ENCODE measurements at regions not wholly inside any gene's neighbourhood (a gene's known extent, or its start where the extent isn't known, plus 50 kb on each side); places are given as distances from the start of the nearest gene placed in this dataset.

- H3K79me2 ChIP-seq (ENCODE audit: control insufficient read depth, insufficient read depth, low read length): no peaks in the 10 kb centered on the region
- no peak overlapping the region for H3K9ac ChIP-seq (ENCODE audit: control insufficient read depth, extremely low read depth, insufficient read depth, low read length)
- no peak overlapping the region for H2AFZ ChIP-seq (ENCODE audit: control insufficient read depth, low read length)
- no peaks in the 10 kb centered on the region for H3K36me3 ChIP-seq (ENCODE audit: control insufficient read depth in 2 of 2, extremely low read depth in 1 of 2, insufficient read depth in 2 of 2, low read length in 2 of 2)
- peak; percentile 84 for FAIRE-seq
- H4K20me1 ChIP-seq (ENCODE audit: control insufficient read depth, extremely low read depth, insufficient read depth, low read length): no peaks in the 10 kb centered on the region
- peaks cover 5% of the 10 kb centered on the region for H3K27me3 ChIP-seq (ENCODE audit: control insufficient read depth, extremely low read depth, insufficient read depth, low read length)
- TF ChIP-seq, protein P1, sequence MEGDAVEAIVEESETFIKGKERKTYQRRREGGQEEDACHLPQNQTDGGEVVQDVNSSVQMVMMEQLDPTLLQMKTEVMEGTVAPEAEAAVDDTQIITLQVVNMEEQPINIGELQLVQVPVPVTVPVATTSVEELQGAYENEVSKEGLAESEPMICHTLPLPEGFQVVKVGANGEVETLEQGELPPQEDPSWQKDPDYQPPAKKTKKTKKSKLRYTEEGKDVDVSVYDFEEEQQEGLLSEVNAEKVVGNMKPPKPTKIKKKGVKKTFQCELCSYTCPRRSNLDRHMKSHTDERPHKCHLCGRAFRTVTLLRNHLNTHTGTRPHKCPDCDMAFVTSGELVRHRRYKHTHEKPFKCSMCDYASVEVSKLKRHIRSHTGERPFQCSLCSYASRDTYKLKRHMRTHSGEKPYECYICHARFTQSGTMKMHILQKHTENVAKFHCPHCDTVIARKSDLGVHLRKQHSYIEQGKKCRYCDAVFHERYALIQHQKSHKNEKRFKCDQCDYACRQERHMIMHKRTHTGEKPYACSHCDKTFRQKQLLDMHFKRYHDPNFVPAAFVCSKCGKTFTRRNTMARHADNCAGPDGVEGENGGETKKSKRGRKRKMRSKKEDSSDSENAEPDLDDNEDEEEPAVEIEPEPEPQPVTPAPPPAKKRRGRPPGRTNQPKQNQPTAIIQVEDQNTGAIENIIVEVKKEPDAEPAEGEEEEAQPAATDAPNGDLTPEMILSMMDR (optimal IDR thresholded peaks at IDR 0.05 in 1 of 3, IDR thresholded peaks at IDR 0.05 in 1 of 3, conservative IDR thresholded peaks at IDR 0.05 in 1 of 3; ENCODE audit: extremely low read depth in 1 of 3, insufficient read depth in 2 of 3, low read length in 3 of 3): no peak
- TF ChIP-seq EZH2 (IDR thresholded peaks at IDR 0.05; ENCODE audit: low read length): no peak
- H3K9me3 ChIP-seq (ENCODE audit: control insufficient read depth, low read depth, low read length): no peaks in the 10 kb centered on the region
- H3K27ac ChIP-seq (ENCODE audit: control insufficient read depth, insufficient read depth, low read length): no peak overlapping the region
- no peak overlapping the region for H3K4me3 ChIP-seq (ENCODE audit: control insufficient read depth in 2 of 3, extremely low read depth in 1 of 3, insufficient read depth in 2 of 3, low read depth in 1 of 3, low read length in 3 of 3)
- peaks cover 6% of the 10 kb centered on the region for H3K4me1 ChIP-seq (ENCODE audit: control insufficient read depth, extremely low read depth, insufficient read depth, low read length)
- H3K9me1 ChIP-seq (ENCODE audit: control insufficient read depth, extremely low read depth, insufficient read depth, low read length): no peaks in the 10 kb centered on the region
- dilution Hi-C loops (cut with MboI; ENCODE audit: extremely low pct_ligation_motif_present, low sequenced_read_pairs): no loop called here
- H3K4me2 ChIP-seq (ENCODE audit: control insufficient read depth, extremely low read depth, insufficient read depth, low read depth, low read length): no peak overlapping the region
- DNase-seq (ENCODE audit: low read depth, low spot score): no peak
These were observed 264.0 kb downstream of the ENGASE start for GRCh38 chr17:79338604-79339003.

GRCh38 chr17:79338152-79338551 lies 263.5 kb downstream of the ENGASE start:
- FAIRE-seq (no peak), DNase-seq (ENCODE audit: low read depth, low spot score) (no peak)
- Histone ChIP-seq H4K20me1 (ENCODE audit: control insufficient read depth, extremely low read depth, insufficient read depth, low read length) (no peaks in the 10 kb centered on the region), H3K9ac (ENCODE audit: control insufficient read depth, extremely low read depth, insufficient read depth, low read length) (no peak overlapping the region), H2AFZ (ENCODE audit: control insufficient read depth, low read length) (no peak overlapping the region), H3K79me2 (ENCODE audit: control insufficient read depth, insufficient read depth, low read length) (no peaks in the 10 kb centered on the region), H3K27ac (ENCODE audit: control insufficient read depth, insufficient read depth, low read length) (no peak overlapping the region), H3K27me3 (ENCODE audit: control insufficient read depth, extremely low read depth, insufficient read depth, low read length) (peaks cover 9% of the 10 kb centered on the region), H3K36me3 (ENCODE audit: control insufficient read depth in 2 of 2, extremely low read depth in 1 of 2, insufficient read depth in 2 of 2, low read length in 2 of 2) (no peaks in the 10 kb centered on the region), H3K4me2 (ENCODE audit: control insufficient read depth, extremely low read depth, insufficient read depth, low read depth, low read length) (no peak overlapping the region), H3K9me3 (ENCODE audit: control insufficient read depth, low read depth, low read length) (no peaks in the 10 kb centered on the region), H3K4me1 (ENCODE audit: control insufficient read depth, extremely low read depth, insufficient read depth, low read length) (peaks cover 6% of the 10 kb centered on the region), H3K4me3 (ENCODE audit: control insufficient read depth in 2 of 3, extremely low read depth in 1 of 3, insufficient read depth in 2 of 3, low read depth in 1 of 3, low read length in 3 of 3) (no peak overlapping the region), H3K9me1 (ENCODE audit: control insufficient read depth, extremely low read depth, insufficient read depth, low read length) (no peaks in the 10 kb centered on the region)
- TF ChIP-seq, protein P1 (optimal IDR thresholded peaks at IDR 0.05 in 1 of 3, IDR thresholded peaks at IDR 0.05 in 1 of 3, conservative IDR thresholded peaks at IDR 0.05 in 1 of 3; ENCODE audit: extremely low read depth in 1 of 3, insufficient read depth in 2 of 3, low read length in 3 of 3): no peak
- no peak for TF ChIP-seq EZH2 (IDR thresholded peaks at IDR 0.05; ENCODE audit: low read length)
- dilution Hi-C loops (cut with MboI; ENCODE audit: extremely low pct_ligation_motif_present, low sequenced_read_pairs): no loop called here

Measured in keratinocyte (primary cell).